ENCODE measurements at regions not wholly inside any gene's neighbourhood (a gene's known extent, or its start where the extent isn't known, plus 50 kb on each side); places are given as distances from the start of the nearest gene placed in this dataset.

DNA sequence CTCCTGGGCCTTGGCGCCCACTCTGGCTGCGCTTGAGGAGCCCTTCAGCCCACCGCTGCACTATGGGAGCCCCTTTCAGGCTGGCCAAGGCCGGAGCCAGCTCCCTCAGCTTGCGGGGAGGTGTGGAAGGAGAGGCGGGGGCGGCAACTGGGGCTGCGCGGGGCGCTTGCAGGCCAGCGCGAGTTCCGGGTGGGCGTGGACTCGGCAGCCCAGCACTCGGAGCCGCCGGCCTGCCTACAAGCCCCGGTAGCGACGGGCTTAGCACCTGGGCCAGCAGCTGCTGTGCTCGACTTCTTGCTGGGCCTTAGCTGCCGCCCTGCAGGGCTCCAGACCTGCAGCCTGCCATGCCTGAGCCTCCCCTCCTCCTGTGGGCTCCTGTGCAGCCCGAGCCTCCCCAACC is 141.5 kb upstream of the SLC39A10 start (continued):
- no peak for TF ChIP-seq RAD21 (IDR thresholded peaks at IDR 0.05; ENCODE audit: low read depth)

DNA sequence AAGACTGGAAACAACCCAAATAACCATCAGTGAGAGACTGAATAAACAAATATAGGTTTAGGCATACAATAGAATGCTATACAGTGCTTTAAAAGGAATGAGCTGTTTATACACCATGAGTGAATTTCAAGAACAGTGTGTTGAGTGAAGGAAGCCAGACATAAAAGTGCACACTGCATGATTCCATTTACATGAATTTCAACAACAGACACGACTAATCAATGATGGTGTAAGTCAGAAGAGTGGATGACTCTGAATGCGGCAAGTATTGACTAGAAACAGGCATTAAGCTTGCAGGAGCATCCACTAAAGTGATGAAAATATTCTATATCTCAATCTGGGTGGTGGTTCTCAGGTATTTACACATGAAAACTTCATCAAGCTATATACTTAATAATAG is 142.7 kb upstream of the SLC39A10 start:
- H3K4me3 ChIP-seq (replicated peaks in 1 of 2; ENCODE audit: low read depth in 1 of 2, low read length in 2 of 2), result no peak overlapping the region
- no peak for DNase-seq (ENCODE audit: low read depth, low spot score)
- intact Hi-C loops (cut with micrococcal nuclease), result no loop called here
- ChIA-PET RAD21 (ENCODE audit: low non-redundant PET in 1 of 2, low total read pairs in 2 of 2, uncharacterized antibody in 2 of 2, unreplicated experiment in 2 of 2) (no interaction called here), CTCF (no interaction called here), POLR2A (no interaction called here)
- H3K27me3 ChIP-seq (ENCODE audit: insufficient read depth, low read length), result no peaks in the 10 kb centered on the region
- no peaks in the 10 kb centered on the region for H3K79me2 ChIP-seq (ENCODE audit: insufficient read depth, low read length)
- H3K36me3 ChIP-seq (ENCODE audit: control insufficient read depth in 1 of 2, insufficient read depth in 2 of 2, low read length in 2 of 2), result no peaks in the 10 kb centered on the region
- no peaks in the 10 kb centered on the region for H4K20me1 ChIP-seq (ENCODE audit: insufficient read depth)
- no peak for TF ChIP-seq ZFX (IDR thresholded peaks at IDR 0.05)
- TF ChIP-seq CBX3 (IDR thresholded peaks at IDR 0.05; ENCODE audit: low read depth), result no peak
- TF ChIP-seq TCF7L2 (IDR thresholded peaks at IDR 0.05; ENCODE audit: borderline replicate concordance, extremely low read depth, insufficient read depth, insufficient read length), result no peak
- TF ChIP-seq JUND (IDR thresholded peaks at IDR 0.05), result no peak
- TF ChIP-seq YY1 (IDR thresholded peaks at IDR 0.05; ENCODE audit: extremely low read depth, insufficient replicate concordance, low read depth, low read length), result no peak
- no peak for TF ChIP-seq EGR1 (IDR thresholded peaks at IDR 0.05; ENCODE audit: low read depth)
- TF ChIP-seq ZNF274 (IDR thresholded peaks at IDR 0.05; ENCODE audit: low read depth, low read length), result no peak
- no peak for TF ChIP-seq SIN3A (IDR thresholded peaks at IDR 0.05; ENCODE audit: low read depth)
- no peak for TF ChIP-seq POLR2A (IDR thresholded peaks at IDR 0.05; ENCODE audit: borderline replicate concordance, extremely low read depth, insufficient read depth, insufficient read length)
- TF ChIP-seq, protein P1, sequence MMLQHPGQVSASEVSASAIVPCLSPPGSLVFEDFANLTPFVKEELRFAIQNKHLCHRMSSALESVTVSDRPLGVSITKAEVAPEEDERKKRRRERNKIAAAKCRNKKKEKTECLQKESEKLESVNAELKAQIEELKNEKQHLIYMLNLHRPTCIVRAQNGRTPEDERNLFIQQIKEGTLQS (IDR thresholded peaks at IDR 0.05), result no peak
- no peak for TF ChIP-seq EZH2phosphoT487 (IDR thresholded peaks at IDR 0.05; ENCODE audit: borderline replicate concordance)
- TF ChIP-seq, protein P2, sequence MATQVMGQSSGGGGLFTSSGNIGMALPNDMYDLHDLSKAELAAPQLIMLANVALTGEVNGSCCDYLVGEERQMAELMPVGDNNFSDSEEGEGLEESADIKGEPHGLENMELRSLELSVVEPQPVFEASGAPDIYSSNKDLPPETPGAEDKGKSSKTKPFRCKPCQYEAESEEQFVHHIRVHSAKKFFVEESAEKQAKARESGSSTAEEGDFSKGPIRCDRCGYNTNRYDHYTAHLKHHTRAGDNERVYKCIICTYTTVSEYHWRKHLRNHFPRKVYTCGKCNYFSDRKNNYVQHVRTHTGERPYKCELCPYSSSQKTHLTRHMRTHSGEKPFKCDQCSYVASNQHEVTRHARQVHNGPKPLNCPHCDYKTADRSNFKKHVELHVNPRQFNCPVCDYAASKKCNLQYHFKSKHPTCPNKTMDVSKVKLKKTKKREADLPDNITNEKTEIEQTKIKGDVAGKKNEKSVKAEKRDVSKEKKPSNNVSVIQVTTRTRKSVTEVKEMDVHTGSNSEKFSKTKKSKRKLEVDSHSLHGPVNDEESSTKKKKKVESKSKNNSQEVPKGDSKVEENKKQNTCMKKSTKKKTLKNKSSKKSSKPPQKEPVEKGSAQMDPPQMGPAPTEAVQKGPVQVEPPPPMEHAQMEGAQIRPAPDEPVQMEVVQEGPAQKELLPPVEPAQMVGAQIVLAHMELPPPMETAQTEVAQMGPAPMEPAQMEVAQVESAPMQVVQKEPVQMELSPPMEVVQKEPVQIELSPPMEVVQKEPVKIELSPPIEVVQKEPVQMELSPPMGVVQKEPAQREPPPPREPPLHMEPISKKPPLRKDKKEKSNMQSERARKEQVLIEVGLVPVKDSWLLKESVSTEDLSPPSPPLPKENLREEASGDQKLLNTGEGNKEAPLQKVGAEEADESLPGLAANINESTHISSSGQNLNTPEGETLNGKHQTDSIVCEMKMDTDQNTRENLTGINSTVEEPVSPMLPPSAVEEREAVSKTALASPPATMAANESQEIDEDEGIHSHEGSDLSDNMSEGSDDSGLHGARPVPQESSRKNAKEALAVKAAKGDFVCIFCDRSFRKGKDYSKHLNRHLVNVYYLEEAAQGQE (IDR thresholded peaks at IDR 0.05; ENCODE audit: low read depth), result no peak
- no peak for TF ChIP-seq POLR2AphosphoS5 (IDR thresholded peaks at IDR 0.05; ENCODE audit: low read depth, low read length)
- TF ChIP-seq ELF1 (IDR thresholded peaks at IDR 0.05; ENCODE audit: borderline replicate concordance, low read depth), result no peak
- TF ChIP-seq RAD21 (IDR thresholded peaks at IDR 0.05; ENCODE audit: low read depth), result no peak
- no peak for TF ChIP-seq CEBPB (IDR thresholded peaks at IDR 0.05; ENCODE audit: low read depth)
- TF ChIP-seq SP1 (IDR thresholded peaks at IDR 0.05; ENCODE audit: low read depth), result no peak
- TF ChIP-seq, protein P3, sequence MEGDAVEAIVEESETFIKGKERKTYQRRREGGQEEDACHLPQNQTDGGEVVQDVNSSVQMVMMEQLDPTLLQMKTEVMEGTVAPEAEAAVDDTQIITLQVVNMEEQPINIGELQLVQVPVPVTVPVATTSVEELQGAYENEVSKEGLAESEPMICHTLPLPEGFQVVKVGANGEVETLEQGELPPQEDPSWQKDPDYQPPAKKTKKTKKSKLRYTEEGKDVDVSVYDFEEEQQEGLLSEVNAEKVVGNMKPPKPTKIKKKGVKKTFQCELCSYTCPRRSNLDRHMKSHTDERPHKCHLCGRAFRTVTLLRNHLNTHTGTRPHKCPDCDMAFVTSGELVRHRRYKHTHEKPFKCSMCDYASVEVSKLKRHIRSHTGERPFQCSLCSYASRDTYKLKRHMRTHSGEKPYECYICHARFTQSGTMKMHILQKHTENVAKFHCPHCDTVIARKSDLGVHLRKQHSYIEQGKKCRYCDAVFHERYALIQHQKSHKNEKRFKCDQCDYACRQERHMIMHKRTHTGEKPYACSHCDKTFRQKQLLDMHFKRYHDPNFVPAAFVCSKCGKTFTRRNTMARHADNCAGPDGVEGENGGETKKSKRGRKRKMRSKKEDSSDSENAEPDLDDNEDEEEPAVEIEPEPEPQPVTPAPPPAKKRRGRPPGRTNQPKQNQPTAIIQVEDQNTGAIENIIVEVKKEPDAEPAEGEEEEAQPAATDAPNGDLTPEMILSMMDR (IDR thresholded peaks at IDR 0.05 in 2 of 3, conservative IDR thresholded peaks at IDR 0.05 in 1 of 3; ENCODE audit: borderline replicate concordance in 1 of 3, insufficient read depth in 1 of 3, low read depth in 2 of 3, low read length in 2 of 3), result no peak
- H3K4me1 ChIP-seq (ENCODE audit: control insufficient read depth in 1 of 2, insufficient read depth in 2 of 2, low read length in 2 of 2), result no peaks in the 10 kb centered on the region
- H3K27ac ChIP-seq (ENCODE audit: low read depth, low read length), result no peak overlapping the region
- H2AFZ ChIP-seq (ENCODE audit: low read depth, low read length, poor library complexity, severe bottlenecking), result no peak overlapping the region
- BruUV-seq (replicated peaks), result no TSS peak
- H3K4me2 ChIP-seq (ENCODE audit: low read length), result no peak overlapping the region
- no peaks in the 10 kb centered on the region for H3K9me3 ChIP-seq (ENCODE audit: control insufficient read depth in 1 of 2, insufficient read depth in 1 of 2, low read depth in 1 of 2, low read length in 2 of 2)
- ATAC-seq, result no peak
- H3K9me2 ChIP-seq (ENCODE audit: insufficient read depth), result no peaks in the 10 kb centered on the region
- H3K9ac ChIP-seq (ENCODE audit: low read length), result no peak overlapping the region

Measured in HCT116 (cell line).